ENCODE measurements at regions not wholly inside any gene's neighbourhood (a gene's known extent, or its start where the extent isn't known, plus 50 kb on each side); places are given as distances from the start of the nearest gene placed in this dataset.
"Not testable (repeated sequence)": the region's sequence is repeated elsewhere in the genome, so short reads cannot be mapped to it uniquely, and the experiment has no call there.

DNA sequence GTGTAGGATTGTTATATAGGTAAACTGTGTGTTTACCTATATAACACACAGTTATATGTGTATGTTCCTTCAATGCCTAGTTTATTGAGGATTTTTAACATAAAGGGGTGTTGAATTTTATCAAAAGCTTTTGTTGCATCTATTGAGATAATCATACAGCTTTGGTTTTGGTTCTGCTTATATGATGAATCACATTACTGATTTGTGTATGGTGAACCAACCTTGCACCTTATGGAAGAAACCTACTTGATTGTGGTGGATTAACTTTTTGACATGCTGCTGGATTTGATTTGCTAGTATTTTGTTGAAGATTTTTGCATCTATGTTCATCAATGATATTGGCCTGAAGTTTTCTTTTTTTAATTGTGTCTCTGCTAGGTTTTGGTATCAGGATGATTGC is 194.9 kb downstream of the TMEM167A start:
- Histone ChIP-seq H3K27me3 (replicated peaks) (no peaks in the 10 kb centered on the region), H3K27ac (no peak overlapping the region), H3K36me3 (replicated peaks) (no peaks in the 10 kb centered on the region), H3K4me3 (ENCODE audit: low read depth, low read length) (no peak overlapping the region)
- TF ChIP-seq CTCF (IDR thresholded peaks at IDR 0.05; ENCODE audit: low read depth, low read length, missing control alignments): no peak
- DNase-seq: no peak
- in situ Hi-C loops (cut with HindIII; ENCODE audit: low pct_ligation_motif_present, low sequenced_read_pairs): no loop called here

DNA sequence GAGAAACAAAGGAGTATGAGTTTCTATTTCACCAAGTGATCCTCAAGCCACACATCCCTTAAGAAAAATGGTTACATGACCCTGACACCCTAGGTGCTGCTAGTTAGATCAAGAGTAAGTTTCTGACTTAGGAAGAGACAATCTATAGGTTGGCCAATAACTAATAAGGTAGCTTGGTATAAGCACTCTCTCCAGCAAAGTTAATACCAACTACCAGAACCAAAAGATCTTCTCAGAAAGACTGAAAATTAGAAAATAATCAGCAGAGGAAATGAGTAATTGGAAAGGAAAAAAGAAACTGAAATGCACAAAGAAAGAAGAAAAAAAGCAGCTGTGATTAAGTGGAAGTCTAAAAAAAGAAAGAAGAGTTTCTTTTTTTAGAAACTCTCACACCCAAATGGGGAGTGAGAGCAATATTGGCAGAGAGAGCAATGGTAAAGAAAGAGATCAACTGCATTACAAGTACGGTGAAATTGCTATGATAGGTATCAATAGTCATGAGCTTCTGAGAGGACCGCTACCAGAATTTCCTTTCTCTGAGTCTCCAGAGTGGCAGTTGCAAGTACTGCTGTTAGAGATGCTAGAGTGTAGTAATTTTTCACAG is 195.5 kb downstream of the TMEM167A start:
- TF ChIP-seq CTCF (IDR thresholded peaks at IDR 0.05; ENCODE audit: low read depth, low read length, missing control alignments): no peak
- in situ Hi-C loops (cut with HindIII; ENCODE audit: low pct_ligation_motif_present, low sequenced_read_pairs): no loop called here
- no peaks in the 10 kb centered on the region for H3K36me3 ChIP-seq (replicated peaks)

GRCh38 chr5:82879089-82879488 is 198.1 kb downstream of the TMEM167A start:
- TF ChIP-seq CTCF (IDR thresholded peaks at IDR 0.05; ENCODE audit: low read depth, low read length, missing control alignments): no peak
- no peaks in the 10 kb centered on the region for H3K36me3 ChIP-seq (replicated peaks)
- no peaks in the 10 kb centered on the region for H3K27me3 ChIP-seq (replicated peaks)
- no peak for DNase-seq
- H3K27ac ChIP-seq: no peak overlapping the region
- H3K4me3 ChIP-seq (ENCODE audit: low read depth, low read length): no peak overlapping the region
- in situ Hi-C loops (cut with HindIII; ENCODE audit: low pct_ligation_motif_present, low sequenced_read_pairs): no loop called here

More for the DNA sequence above, 195.5 kb downstream of the TMEM167A start:
- Histone ChIP-seq H3K27ac (no peak overlapping the region), H3K4me3 (ENCODE audit: low read depth, low read length) (no peak overlapping the region), H3K27me3 (replicated peaks) (no peaks in the 10 kb centered on the region)
- no peak for DNase-seq

- Histone ChIP-seq H3K27ac (no peak overlapping the region), H3K27me3 (replicated peaks) (no peaks in the 10 kb centered on the region), H3K4me3 (ENCODE audit: low read depth, low read length) (no peak overlapping the region), H3K36me3 (replicated peaks) (no peaks in the 10 kb centered on the region)
- in situ Hi-C loops (cut with HindIII; ENCODE audit: low pct_ligation_motif_present, low sequenced_read_pairs): no loop called here
- no peak for DNase-seq
- TF ChIP-seq CTCF (IDR thresholded peaks at IDR 0.05; ENCODE audit: low read depth, low read length, missing control alignments): no peak
Measured at GRCh38 chr5:82873452-82873851, 203.7 kb downstream of the TMEM167A start.

DNA sequence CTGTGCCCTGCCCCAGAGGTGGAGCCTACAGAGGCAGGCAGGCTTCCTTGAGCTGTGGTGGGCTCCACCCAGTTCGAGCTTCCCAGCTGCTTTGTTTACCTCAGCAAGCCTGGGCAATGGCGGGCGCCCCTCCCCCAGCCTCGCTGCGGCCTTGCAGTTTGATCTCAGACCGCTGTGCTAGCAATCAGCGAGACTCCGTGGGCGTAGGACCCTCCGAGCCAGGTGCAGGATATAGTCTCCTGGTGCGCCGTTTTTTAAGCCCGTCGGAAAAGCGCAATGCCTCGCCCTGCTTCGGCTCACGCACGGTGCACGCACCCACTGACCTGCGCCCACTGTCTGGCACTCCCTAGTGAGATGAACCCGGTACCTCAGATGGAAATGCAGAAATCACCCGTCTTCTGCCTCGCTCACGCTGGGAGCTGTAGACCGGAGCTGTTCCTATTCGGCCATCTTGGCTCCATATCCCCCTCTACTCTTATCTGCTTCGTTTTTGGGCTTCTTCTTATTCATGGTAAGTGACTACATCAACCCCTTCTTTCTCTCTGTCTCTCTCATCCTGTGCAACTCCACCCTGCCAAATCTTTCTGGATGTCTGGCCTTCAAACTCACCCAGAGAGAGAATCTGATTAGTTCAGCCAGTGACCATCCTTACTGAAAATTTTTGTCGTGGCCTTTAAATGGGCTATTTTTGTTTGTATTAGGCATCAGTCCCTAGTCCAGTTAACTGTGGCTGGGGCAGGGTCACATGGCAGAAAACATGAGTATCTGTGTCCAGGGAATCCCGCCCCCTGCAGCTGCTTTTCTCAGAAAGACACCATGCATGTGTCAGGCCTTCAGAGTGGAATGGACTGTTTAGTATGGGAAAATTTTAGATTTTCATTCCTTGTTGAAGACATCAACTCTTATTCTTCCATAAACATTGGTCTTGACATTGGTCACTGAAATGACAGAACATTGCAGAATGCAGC is 204.6 kb downstream of the TMEM167A start:
- in situ Hi-C loops (cut with HindIII; ENCODE audit: low pct_ligation_motif_present, low sequenced_read_pairs); H3K4me3 ChIP-seq (ENCODE audit: low read depth, low read length); DNase-seq; H3K27me3 ChIP-seq (replicated peaks); H3K36me3 ChIP-seq (replicated peaks); H3K27ac ChIP-seq: not testable (repeated sequence)

DNA sequence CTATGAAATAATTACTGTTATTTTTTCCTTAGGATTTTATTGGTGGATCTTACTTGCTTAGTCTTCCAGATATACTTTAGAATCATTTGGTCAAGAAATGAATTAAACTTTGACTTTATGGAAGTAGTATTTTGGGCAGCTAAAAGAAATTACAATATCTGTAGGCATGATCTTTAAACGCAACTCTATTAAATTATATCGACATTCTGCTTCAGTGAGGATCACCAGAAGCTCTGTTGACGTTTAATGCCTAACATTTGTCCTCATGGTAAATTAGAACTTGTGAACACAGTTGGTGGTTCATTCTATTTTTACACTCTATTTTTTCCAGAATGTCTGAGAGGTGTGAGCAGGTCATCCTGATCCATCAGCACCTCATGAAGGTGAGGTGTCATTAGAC is 211.6 kb downstream of the TMEM167A start:
- no peaks in the 10 kb centered on the region for H3K36me3 ChIP-seq (replicated peaks)
- no peak overlapping the region for H3K27ac ChIP-seq
- in situ Hi-C loops (cut with HindIII; ENCODE audit: low pct_ligation_motif_present, low sequenced_read_pairs): no loop called here
- TF ChIP-seq CTCF (IDR thresholded peaks at IDR 0.05; ENCODE audit: low read depth, low read length, missing control alignments): no peak
- H3K27me3 ChIP-seq (replicated peaks): no peaks in the 10 kb centered on the region
- no peak for DNase-seq
- no peak overlapping the region for H3K4me3 ChIP-seq (ENCODE audit: low read depth, low read length)
